Neutrophil (primary cell): ENCODE measurements at regions not wholly inside any gene's neighbourhood (a gene's known extent, or its start where the extent isn't known, plus 50 kb on each side); places are given as distances from the start of the nearest gene placed in this dataset.
"Not testable (repeated sequence)": the region's sequence is repeated elsewhere in the genome, so short reads cannot be mapped to it uniquely, and the experiment has no call there.

Source experiments
- H3K27ac ChIP-seq: fragments of 200-600 bp; sonication (generic); 2 replicates; pipeline ENCODE4 v1.5.1; 2016; ENCODE audit warnings: mild to moderate bottlenecking, moderate library complexity
- H3K27me3 ChIP-seq: fragments of 200-600 bp; sonication (generic); 2 replicates; pipeline ENCODE4 v1.6.0; 2016; ENCODE audit warnings: mild to moderate bottlenecking
- H3K36me3 ChIP-seq: fragments of 200-600 bp; sonication (generic); 2 replicates; pipeline ENCODE4 v1.5.1; 2017
- H3K4me1 ChIP-seq, 2 experiments: fragments of 200-600 bp in 1 of 2; sonication (generic) in 1 of 2; 1 replicate in 1 of 2; 2 replicates in 1 of 2; pipeline versions ENCODE4 v1.5.1 to v1.6.1; 2013 to 2016; ENCODE audit warnings: low read depth in 1 of 2, low read length in 1 of 2, mild to moderate bottlenecking in 1 of 2, moderate library complexity in 1 of 2; ENCODE audit not compliant: control insufficient read depth in 1 of 2, insufficient read depth in 1 of 2
- H3K4me3 ChIP-seq, 2 experiments: fragments of 200-600 bp in 1 of 2; sonication (generic) in 1 of 2; 1 replicate in 1 of 2; 2 replicates in 1 of 2; pipeline ENCODE4 v1.5.1; 2013 to 2016; ENCODE audit warnings: low read depth in 1 of 2, low read length in 1 of 2, mild to moderate bottlenecking in 1 of 2, moderate library complexity in 1 of 2
- H3K9me3 ChIP-seq: fragments of 200-600 bp; sonication (generic); 2 replicates; pipeline ENCODE4 v1.5.1; 2016
- TF ChIP-seq, protein P1 (sequence below): fragments of 200-600 bp; sonication (generic); IDR thresholded peaks from 2 replicates; pipeline ENCODE4 v1.5.1; 2016; ENCODE audit warnings: antibody characterized with exemption

DNA sequence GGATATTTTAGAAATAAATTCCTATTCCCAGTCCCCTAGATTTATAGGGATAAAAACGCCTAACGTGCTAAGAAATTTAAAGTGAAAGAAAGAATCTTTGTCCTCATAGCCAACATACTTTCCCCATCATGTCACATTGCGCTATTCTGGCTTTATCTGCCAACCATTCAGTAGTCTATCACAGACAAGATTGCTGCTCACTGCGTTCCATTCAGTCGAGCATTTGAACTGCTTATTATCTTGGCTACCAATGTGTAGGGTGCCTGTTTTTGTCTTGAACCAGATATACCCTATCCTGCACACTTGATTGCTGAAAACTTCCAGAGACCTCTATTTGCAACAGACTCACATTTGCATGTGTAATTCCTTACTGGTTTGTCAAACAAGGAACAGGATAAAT lies 751.5 kb downstream of the EPHA7 start:
- TF ChIP-seq, protein P1, sequence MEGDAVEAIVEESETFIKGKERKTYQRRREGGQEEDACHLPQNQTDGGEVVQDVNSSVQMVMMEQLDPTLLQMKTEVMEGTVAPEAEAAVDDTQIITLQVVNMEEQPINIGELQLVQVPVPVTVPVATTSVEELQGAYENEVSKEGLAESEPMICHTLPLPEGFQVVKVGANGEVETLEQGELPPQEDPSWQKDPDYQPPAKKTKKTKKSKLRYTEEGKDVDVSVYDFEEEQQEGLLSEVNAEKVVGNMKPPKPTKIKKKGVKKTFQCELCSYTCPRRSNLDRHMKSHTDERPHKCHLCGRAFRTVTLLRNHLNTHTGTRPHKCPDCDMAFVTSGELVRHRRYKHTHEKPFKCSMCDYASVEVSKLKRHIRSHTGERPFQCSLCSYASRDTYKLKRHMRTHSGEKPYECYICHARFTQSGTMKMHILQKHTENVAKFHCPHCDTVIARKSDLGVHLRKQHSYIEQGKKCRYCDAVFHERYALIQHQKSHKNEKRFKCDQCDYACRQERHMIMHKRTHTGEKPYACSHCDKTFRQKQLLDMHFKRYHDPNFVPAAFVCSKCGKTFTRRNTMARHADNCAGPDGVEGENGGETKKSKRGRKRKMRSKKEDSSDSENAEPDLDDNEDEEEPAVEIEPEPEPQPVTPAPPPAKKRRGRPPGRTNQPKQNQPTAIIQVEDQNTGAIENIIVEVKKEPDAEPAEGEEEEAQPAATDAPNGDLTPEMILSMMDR, result no peak
- Histone ChIP-seq H3K9me3 (no peaks in the 10 kb centered on the region), H3K36me3 (no peaks in the 10 kb centered on the region), H3K27me3 (no peaks in the 10 kb centered on the region), H3K27ac (no peak overlapping the region), H3K4me1 (peaks cover 8 to 30% of the 10 kb centered on the region in 2 experiments), H3K4me3 (no peak overlapping the region)

DNA sequence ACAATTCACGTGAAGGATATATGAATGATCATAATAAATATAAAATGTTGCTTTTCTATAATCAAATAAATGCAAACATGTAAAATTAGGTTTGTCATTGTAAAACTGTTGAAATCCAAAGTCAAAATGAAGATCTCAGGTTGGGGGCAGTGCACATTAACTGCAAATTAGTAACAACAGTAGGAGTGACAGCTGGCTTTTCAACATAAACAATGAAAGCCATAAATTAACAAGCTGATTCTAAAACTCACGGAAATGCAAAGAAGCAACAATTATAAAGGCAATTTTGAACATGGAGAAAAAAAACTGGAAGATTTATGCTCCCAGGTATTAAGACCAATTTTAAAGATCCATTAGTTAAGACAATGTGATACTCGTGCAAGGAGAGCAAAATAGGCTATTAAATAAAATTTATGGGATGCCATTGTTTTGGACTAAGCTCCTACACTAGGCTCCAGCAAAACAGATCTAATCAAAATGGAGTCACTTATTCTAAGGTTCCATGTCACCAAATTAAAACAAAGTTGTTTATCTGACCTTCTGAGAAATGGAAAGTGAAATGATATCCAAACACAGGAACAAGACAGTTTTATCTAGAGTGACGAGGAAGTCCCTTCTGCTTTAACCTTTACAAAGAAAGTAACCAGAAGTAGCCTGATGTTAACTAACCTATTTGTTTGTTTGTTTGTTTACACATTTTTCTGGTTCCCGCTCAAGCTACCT lies 770.8 kb downstream of the EPHA7 start:
- Histone ChIP-seq H3K27me3 (no peaks in the 10 kb centered on the region), H3K9me3 (no peaks in the 10 kb centered on the region), H3K27ac (no peak overlapping the region), H3K36me3 (no peaks in the 10 kb centered on the region), H3K4me1 (no peaks in the 10 kb centered on the region), H3K4me3 (no peak overlapping the region)
- TF ChIP-seq, protein P1, result no peak

DNA sequence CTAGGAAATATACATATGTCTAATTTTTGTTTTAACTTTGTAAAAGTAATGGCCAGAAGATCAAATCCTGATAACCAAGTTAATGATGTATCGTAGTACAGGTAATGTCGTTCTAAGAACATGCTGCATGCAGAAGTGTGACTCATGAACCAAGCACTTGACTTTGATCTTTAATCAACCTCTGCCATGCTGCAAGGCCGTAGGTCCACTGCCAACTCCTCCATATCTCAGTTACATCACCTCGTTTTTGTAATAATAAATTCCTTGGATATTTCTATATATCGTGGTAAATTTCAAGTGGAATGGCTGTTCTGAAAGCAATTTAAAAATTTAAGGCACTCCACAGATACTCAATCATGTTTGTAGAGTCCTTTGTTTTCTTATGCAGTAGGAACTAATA lies 771.7 kb downstream of the EPHA7 start:
- TF ChIP-seq, protein P1, result no peak
- Histone ChIP-seq H3K4me1 (no peaks in the 10 kb centered on the region), H3K4me3 (no peak overlapping the region), H3K27me3 (no peaks in the 10 kb centered on the region), H3K27ac (no peak overlapping the region), H3K9me3 (no peaks in the 10 kb centered on the region), H3K36me3 (no peaks in the 10 kb centered on the region)

DNA sequence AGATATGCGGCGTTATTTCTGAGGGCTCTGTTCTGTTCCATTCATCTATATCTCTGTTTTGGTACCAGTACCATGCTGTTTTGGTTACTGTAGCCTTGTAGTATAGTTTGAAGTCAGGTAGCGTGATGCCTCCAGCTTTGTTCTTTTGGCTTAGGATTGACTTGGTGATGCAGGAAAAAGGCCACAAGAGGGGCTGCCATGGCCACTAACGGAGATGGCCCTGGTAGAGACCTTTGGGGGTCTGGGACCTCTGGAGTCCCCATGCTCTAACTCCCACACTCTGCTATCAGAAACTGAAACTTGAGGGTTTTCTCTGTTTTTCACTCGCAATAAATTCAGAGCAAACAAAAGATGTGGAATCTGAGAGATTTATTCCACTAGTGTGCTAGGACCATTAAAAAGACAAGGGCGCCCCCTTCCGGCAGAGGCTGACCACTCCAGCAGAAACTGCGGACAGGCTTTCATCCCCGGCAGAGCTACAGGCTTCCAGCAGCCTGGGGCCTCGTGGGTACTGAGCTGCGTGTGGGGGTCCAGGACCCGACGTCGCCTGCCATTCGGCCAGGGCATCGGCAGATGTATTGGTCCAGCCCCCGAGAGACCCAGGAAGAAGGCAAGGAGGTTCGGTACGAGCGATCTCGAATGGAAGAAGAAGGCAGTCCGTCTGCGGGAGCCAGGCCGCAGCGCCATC lies 775.1 kb downstream of the EPHA7 start:
- H3K4me1 ChIP-seq, H3K27me3 ChIP-seq, H3K27ac ChIP-seq, H3K4me3 ChIP-seq, H3K36me3 ChIP-seq, H3K9me3 ChIP-seq: not testable (repeated sequence)

DNA sequence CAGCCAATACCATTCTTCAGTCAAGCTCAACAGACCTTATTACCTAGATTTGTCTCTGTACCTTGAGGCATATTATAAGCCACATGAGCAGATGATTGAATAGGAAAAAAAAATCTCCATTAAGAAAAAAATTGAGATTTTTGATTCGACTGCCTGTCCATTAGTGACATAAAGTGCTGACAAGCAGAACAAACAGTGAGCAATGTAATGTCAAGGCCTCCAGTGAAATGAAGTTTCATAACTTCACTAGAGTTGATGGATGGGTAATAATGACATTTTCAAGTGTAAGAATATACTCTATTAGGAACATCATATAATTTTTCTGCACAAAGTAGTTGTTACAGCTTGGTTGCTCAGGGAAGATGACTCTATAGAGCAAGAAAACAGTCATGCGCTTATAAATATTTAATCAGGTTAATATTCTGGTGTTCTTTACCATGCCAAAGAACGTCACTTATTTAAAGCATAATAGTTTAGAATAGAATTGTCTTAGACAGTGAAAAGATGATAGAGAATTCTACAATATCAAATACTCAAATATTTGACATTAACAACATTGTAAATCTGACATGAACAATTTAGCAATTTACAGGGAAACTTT lies 783.7 kb downstream of the EPHA7 start:
- H3K4me1 ChIP-seq, result no peaks in the 10 kb centered on the region
- no peak overlapping the region for H3K4me3 ChIP-seq
- TF ChIP-seq, protein P1, result no peak
- H3K9me3 ChIP-seq, result no peaks in the 10 kb centered on the region
- H3K36me3 ChIP-seq, result no peaks in the 10 kb centered on the region
- no peaks in the 10 kb centered on the region for H3K27me3 ChIP-seq
- H3K27ac ChIP-seq, result no peak overlapping the region

DNA sequence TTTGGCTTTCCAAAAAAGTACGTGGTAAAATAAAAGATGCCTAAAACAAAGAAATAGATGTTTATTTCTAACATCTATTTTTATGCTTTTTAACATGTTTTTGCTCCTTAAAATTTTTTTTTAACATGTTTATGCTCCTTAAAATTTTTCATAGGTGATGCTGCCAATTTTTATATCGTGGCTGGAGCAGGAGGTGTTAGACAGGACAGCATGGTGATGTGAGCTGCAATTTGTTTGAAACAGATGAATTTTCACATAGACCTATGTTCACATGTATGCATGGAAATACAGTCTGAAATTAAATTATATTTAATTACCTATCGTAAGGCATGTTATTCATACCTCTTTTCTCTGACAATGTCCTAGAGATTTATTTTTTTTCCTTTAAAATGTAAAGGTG lies 784.8 kb downstream of the EPHA7 start:
- H3K27me3 ChIP-seq, result no peaks in the 10 kb centered on the region

More for the DNA sequence above, 784.8 kb downstream of the EPHA7 start:
- Histone ChIP-seq H3K27ac (no peak overlapping the region), H3K9me3 (no peaks in the 10 kb centered on the region), H3K4me1 (no peaks in the 10 kb centered on the region), H3K36me3 (no peaks in the 10 kb centered on the region), H3K4me3 (no peak overlapping the region)
- TF ChIP-seq, protein P1, result no peak
